Vagina (tissue), 2 donors: ENCODE measurements at regions not wholly inside any gene's neighbourhood (a gene's known extent, or its start where the extent isn't known, plus 50 kb on each side); places are given as distances from the start of the nearest gene placed in this dataset.

Experiments used
- POLR2A ChIP-seq, 2 donors: fragments of 450-650 bp; IDR thresholded peaks; one replicate each; pipeline ENCODE4 v1.6.1; 2017; ENCODE audit warnings: antibody characterized with exemption in 2 of 2, mild to moderate bottlenecking in 2 of 2, moderate library complexity in 2 of 2
- POLR2AphosphoS5 ChIP-seq, 2 donors: sonication (generic); formaldehyde crosslinking; IDR thresholded peaks; one replicate each; pipeline ENCODE4 v1.9.0; 2017; ENCODE audit warnings: antibody characterized with exemption in 2 of 2, mild to moderate bottlenecking in 2 of 2, low read depth in 1 of 2; ENCODE audit not compliant: insufficient read depth in 1 of 2
- TF ChIP-seq, protein P1 (sequence below), 3 experiments: fragments of 450-650 bp in 2 of 3; fragments of 200-600 bp in 1 of 3; sonication (generic) in 1 of 3; IDR thresholded peaks; one replicate each; pipeline ENCODE4 v1.5.1; 2017 to 2019; ENCODE audit warnings: antibody characterized with exemption in 3 of 3, mild to moderate bottlenecking in 2 of 3, moderate library complexity in 2 of 3

DNA sequence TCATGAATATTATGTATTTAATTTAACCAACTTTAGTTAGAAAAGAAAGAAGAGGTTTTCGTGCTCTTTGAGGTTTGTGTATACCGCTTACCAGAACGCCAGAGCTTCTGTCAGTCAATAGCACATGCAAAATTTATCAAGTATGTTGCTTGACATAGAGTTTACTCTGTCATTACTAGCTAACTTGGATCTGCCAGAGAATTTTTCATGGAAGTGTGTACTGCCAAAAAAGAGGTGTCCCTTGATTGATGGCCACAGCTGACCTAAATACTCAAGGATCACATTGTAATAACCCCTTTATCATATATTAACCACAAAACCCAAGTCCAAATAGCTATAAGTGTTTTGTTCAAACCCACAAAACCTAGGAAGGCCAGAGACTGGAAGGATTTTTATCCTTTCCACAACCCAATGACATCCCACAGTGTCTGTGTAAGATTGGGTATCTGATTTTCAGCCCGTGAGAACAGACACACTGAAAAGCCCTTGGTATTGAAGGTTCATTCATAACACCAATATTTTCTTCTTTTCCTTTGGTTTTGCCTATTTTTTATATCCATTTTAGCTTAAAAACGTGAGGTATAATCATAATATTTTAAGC, 194.0 kb upstream of the EYA4 start:
- TF ChIP-seq, protein P1, sequence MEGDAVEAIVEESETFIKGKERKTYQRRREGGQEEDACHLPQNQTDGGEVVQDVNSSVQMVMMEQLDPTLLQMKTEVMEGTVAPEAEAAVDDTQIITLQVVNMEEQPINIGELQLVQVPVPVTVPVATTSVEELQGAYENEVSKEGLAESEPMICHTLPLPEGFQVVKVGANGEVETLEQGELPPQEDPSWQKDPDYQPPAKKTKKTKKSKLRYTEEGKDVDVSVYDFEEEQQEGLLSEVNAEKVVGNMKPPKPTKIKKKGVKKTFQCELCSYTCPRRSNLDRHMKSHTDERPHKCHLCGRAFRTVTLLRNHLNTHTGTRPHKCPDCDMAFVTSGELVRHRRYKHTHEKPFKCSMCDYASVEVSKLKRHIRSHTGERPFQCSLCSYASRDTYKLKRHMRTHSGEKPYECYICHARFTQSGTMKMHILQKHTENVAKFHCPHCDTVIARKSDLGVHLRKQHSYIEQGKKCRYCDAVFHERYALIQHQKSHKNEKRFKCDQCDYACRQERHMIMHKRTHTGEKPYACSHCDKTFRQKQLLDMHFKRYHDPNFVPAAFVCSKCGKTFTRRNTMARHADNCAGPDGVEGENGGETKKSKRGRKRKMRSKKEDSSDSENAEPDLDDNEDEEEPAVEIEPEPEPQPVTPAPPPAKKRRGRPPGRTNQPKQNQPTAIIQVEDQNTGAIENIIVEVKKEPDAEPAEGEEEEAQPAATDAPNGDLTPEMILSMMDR (IDR thresholded peaks at IDR 0.05) = no peak
- TF ChIP-seq POLR2AphosphoS5 (IDR thresholded peaks at IDR 0.05; ENCODE audit: insufficient read depth in 1 of 2, low read depth in 1 of 2) (no peak), POLR2A (IDR thresholded peaks at IDR 0.05) (no peak)
